GM20000 (cell line): ENCODE measurements at regions not wholly inside any gene's neighbourhood (a gene's known extent, or its start where the extent isn't known, plus 50 kb on each side); places are given as distances from the start of the nearest gene placed in this dataset.
"Not testable (repeated sequence)": the region's sequence is repeated elsewhere in the genome, so short reads cannot be mapped to it uniquely, and the experiment has no call there.

ENCODE experiments used
- DNase-seq: peaks from one replicate; pipeline ENCODE4 v3.0.0; 2012; ENCODE audit warnings: low spot score
- CTCF ChIP-seq: IDR thresholded peaks from 2 replicates; pipeline ENCODE4 v1.5.1; 2012; ENCODE audit warnings: mild to moderate bottlenecking, control low read depth; ENCODE audit errors: extremely low read depth, missing control alignments

DNA sequence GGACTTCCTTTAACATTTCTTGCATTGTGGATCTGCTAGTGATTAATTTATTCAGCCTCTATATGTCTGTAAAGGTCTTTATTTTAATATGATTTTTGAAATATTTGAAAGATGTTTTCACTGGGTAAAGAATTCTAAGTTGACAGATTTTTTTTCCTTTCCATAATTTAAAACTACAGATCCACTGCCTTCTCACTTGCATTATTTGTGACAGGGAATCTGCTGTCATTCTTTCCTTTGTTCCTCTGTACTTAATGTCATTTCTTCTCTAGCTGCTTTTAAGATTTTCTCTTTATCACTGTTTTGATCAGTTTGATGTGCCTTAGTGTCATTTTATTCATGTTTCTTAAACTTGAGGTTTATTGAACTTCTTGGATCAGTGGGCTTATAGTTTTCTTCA is 159.9 kb downstream of the CYB561 start:
- DNase-seq, result no peak
- no peak for TF ChIP-seq CTCF

DNA sequence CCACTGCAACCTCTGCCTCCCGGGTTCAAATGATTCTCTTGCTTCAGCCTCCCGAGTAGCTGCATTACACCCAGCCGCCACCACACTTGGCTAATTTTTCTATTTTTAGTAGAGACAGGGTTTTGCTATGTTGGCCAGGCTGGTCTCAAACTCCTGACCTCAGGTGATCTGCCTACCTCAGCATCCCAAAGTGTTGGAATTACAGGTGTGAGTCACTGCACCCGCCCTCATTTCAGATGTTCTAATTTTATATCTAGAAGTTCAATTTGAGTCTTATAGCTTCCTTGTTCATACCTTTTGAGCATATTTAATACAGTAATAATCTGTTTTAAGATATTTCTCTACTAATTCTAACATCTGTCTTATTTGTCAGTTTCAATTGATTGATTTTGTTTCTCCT is 159.1 kb downstream of the CYB561 start:
- DNase-seq, result not testable (repeated sequence)

DNA sequence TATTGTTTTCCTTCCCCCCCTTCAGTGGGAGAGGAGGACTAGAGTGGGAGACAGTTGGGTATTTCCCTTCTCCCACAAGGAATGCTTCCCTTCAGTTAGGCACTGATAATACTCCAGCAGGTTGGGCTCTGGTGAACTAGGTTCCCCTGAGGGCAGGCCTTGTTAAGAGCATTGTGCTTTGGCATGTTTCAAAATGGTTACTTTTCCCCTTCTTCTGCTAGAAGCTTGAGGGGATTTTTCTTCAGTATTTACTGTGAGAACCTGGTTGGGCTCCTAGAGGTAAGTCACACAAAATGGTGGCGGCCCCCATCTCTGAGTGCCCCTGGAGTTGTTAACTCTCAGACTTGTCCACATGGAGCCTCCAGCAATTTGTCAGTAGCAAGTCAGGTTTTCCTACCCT is 156.2 kb downstream of the CYB561 start:
- no peak for DNase-seq
- no peak for TF ChIP-seq CTCF

DNA sequence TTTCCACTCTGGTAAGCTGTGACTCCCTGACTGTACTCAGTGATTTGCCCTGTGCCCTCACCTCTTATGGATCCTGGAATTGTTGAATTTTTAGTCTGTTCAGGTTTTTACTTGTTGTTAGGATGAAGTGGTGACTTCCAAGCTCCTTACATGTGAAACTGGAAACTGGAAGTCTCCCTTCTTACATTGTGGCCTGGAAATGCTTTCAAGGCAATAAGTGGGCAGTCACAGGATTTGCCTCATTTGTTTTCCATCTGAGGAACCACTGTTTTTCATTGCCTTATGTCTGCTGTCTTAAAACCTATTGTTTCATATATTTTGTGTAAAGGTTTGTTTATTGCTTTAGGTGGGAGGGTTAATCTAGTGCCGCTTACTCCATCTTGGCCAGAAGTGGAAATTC is 155.8 kb downstream of the CYB561 start:
- DNase-seq, result no peak
- TF ChIP-seq CTCF, result no peak

DNA sequence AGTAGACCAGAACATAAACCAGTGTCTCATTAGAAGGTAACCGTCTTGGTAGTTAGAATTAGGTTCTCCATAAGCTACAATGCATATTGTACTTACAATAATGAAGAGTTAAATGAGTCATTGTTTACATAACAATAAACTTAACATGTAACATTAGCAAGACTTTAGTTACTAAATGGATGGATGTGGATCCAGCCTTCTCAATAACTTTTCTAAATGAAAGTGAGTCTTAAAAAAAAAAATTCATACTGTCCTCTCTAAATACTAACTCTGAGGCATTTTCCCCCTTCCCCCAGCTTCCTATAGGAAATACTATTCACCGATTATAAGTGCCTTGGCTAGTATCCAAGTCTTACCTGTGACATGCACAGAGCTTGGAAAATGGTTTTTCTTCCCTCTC is 155.3 kb downstream of the CYB561 start:
- DNase-seq, result no peak
- TF ChIP-seq CTCF, result no peak

DNA sequence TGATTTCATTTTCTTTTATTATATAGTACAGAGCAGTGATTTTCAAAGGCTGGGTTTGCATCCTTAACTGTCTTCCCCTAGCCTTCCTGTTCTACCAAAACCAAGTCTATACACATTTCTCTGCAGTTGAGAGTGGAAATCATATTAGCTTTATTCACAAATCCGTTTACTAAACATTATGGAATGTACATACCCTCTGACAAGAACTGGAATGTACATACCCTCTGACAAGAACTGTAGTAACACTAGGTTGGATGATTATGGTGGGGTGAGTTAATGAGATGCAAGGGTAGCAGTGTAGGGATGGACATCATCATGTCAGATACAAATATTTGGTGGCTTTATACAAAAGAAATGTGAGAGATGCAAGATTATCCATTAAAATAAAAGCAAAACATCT is 154.8 kb downstream of the CYB561 start:
- TF ChIP-seq CTCF, result no peak
- DNase-seq, result no peak

DNA sequence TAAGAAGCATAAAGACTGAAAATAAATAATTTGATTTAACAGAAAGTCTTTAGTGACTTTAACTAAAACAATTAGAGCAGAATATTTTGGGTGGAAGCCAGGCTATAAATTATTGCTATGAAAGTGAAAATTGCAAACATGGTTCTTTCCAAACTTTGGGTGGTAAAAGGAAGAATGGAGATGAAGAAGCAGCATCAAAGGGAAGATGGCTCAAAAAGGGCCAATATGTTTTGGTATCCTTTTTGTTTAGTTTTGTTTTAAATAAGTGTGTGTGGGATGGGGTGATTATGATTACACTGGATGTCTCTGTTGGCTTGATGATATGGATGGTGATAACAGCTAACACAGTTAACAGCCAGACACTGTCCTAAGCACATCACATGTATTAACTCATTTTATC is 153.7 kb downstream of the CYB561 start:
- no peak for TF ChIP-seq CTCF
- DNase-seq, result no peak

- no peak for TF ChIP-seq CTCF
- no peak for DNase-seq
These were observed 152.6 kb downstream of the CYB561 start for GRCh38 chr17:63293323-63294075.
